GM23248 (cell line): ENCODE measurements at regions not wholly inside any gene's neighbourhood (a gene's known extent, or its start where the extent isn't known, plus 50 kb on each side); places are given as distances from the start of the nearest gene placed in this dataset.

Source experiments
- DNase-seq: peaks from one replicate; pipeline ENCODE4 v3.0.0-alpha.2; 2015
- H2AFZ ChIP-seq: fragments of 200-600 bp; sonication (generic); 2 replicates; pipeline ENCODE4 v1.6.1; 2016; ENCODE audit warnings: antibody characterized with exemption
- H3F3A ChIP-seq: fragments of 200-600 bp; sonication (generic); 2 replicates; pipeline ENCODE4 v1.6.1; 2016; ENCODE audit warnings: mild to moderate bottlenecking, antibody characterized with exemption, mixed run types; ENCODE audit not compliant: insufficient read depth
- H3K27ac ChIP-seq: fragments of 200-600 bp; sonication (generic); 2 replicates; pipeline ENCODE4 v1.5.1; 2016; ENCODE audit warnings: mild to moderate bottlenecking
- H3K27me3 ChIP-seq: fragments of 200-600 bp; sonication (generic); replicated peaks from 2 replicates; pipeline ENCODE4 v1.6.1; 2016; ENCODE audit warnings: mild to moderate bottlenecking; ENCODE audit not compliant: insufficient read depth
- H3K36me3 ChIP-seq: fragments of 200-600 bp; sonication (generic); 2 replicates; pipeline ENCODE4 v1.6.1; 2016; ENCODE audit warnings: low read depth, mild to moderate bottlenecking
- H3K4me1 ChIP-seq: fragments of 200-600 bp; sonication (generic); 2 replicates; pipeline ENCODE4 v1.6.1; 2016; ENCODE audit warnings: mild to moderate bottlenecking; ENCODE audit not compliant: insufficient read depth
- H3K4me2 ChIP-seq: fragments of 200-600 bp; sonication (generic); one replicate; pipeline ENCODE4 v1.6.1; 2016; ENCODE audit warnings: mild to moderate bottlenecking; ENCODE audit not compliant: unreplicated experiment
- H3K4me3 ChIP-seq: fragments of 200-600 bp; sonication (generic); 2 replicates; pipeline ENCODE4 v1.5.1; 2016; ENCODE audit warnings: mild to moderate bottlenecking
- H3K79me2 ChIP-seq: fragments of 200-600 bp; sonication (generic); 2 replicates; pipeline ENCODE4 v1.6.1; 2016; ENCODE audit warnings: mild to moderate bottlenecking; ENCODE audit not compliant: insufficient read depth
- H3K9ac ChIP-seq: fragments of 200-600 bp; sonication (generic); 2 replicates; pipeline ENCODE4 v1.6.1; 2016; ENCODE audit warnings: mild to moderate bottlenecking
- H3K9me2 ChIP-seq: fragments of 200-600 bp; sonication (generic); 2 replicates; pipeline ENCODE4 v1.6.1; 2016; ENCODE audit warnings: mixed run types, mild to moderate bottlenecking, moderate library complexity; ENCODE audit not compliant: insufficient read depth
- H3K9me3 ChIP-seq: fragments of 200-600 bp; sonication (generic); one replicate; pipeline ENCODE4 v1.6.1; 2017; ENCODE audit warnings: low read depth
- H4K20me1 ChIP-seq: fragments of 200-600 bp; sonication (generic); 2 replicates; pipeline ENCODE4 v1.6.0; 2016; ENCODE audit not compliant: insufficient read depth
- EZH2 ChIP-seq: fragments of 200-600 bp; sonication (generic); IDR thresholded peaks from 2 replicates; pipeline ENCODE4 v1.6.1; 2018; ENCODE audit warnings: antibody characterized with exemption, mild to moderate bottlenecking; ENCODE audit not compliant: insufficient read depth, poor library complexity, severe bottlenecking
- EZH2phosphoT487 ChIP-seq: fragments of 200-600 bp; sonication (generic); IDR thresholded peaks from 2 replicates; pipeline ENCODE4 v1.6.1; 2018; ENCODE audit warnings: antibody characterized with exemption, moderate library complexity, mild to moderate bottlenecking, low read depth; ENCODE audit not compliant: insufficient read depth
- WGBS, 2 experiments: methylation state at CpG; one replicate each; pipeline ENCODE4 v1.1.6; 2015 to 2017; ENCODE audit warnings: low lambda C conversion rate in 2 of 2, low coverage in 1 of 2; ENCODE audit errors: missing lambda C conversion rate in 2 of 2; 5-methylcytosine and 5-hydroxymethylcytosine counted together
- in situ Hi-C: fragments of 300-500 bp; cut with MboI; formaldehyde crosslinking; loops from 2 replicates; pipeline ENCODE4 v1.15.0; 2020

- no peaks in the 10 kb centered on the region for H3K9me3 ChIP-seq
- H3K4me3 ChIP-seq = no peak overlapping the region
- TF ChIP-seq EZH2phosphoT487 = no peak
- no peak for TF ChIP-seq EZH2
- H4K20me1 ChIP-seq = no peaks in the 10 kb centered on the region
- H3K9ac ChIP-seq = no peak overlapping the region
- in situ Hi-C loops = no loop called here
- no peak overlapping the region for H2AFZ ChIP-seq
- WGBS, 2 experiments = 17 to 28% methylated on average over 2 of the region's 2 CpGs
- no peaks in the 10 kb centered on the region for H3K27me3 ChIP-seq
- H3K4me2 ChIP-seq = no peak overlapping the region
- no peaks in the 10 kb centered on the region for H3K36me3 ChIP-seq
- H3K4me1 ChIP-seq = no peaks in the 10 kb centered on the region
- no peak overlapping the region for H3K27ac ChIP-seq
- DNase-seq = no peak
- no peaks in the 10 kb centered on the region for H3F3A ChIP-seq
- H3K9me2 ChIP-seq = no peaks in the 10 kb centered on the region
- H3K79me2 ChIP-seq = no peaks in the 10 kb centered on the region
Measured at GRCh38 chr5:106418196-106418595, 1252.5 kb downstream of the EFNA5 start.

- Histone ChIP-seq H3K4me2 (no peak overlapping the region), H3K27me3 (no peaks in the 10 kb centered on the region), H4K20me1 (no peaks in the 10 kb centered on the region), H3K36me3 (no peaks in the 10 kb centered on the region), H3K9ac (no peak overlapping the region), H3K79me2 (no peaks in the 10 kb centered on the region), H3K27ac (no peak overlapping the region), H3F3A (no peaks in the 10 kb centered on the region), H3K4me3 (no peak overlapping the region), H3K9me2 (no peaks in the 10 kb centered on the region), H3K9me3 (no peaks in the 10 kb centered on the region), H3K4me1 (no peaks in the 10 kb centered on the region), H2AFZ (no peak overlapping the region)
- TF ChIP-seq EZH2phosphoT487 = no peak
- TF ChIP-seq EZH2 = no peak
- in situ Hi-C loops = no loop called here
- DNase-seq = no peak
- 84 to 88% methylated on average over 6 of the region's 6 CpGs for WGBS, 2 experiments
Measured at GRCh38 chr5:106417566-106417965, 1253.2 kb downstream of the EFNA5 start.

GRCh38 chr5:106417163-106417562, 1253.6 kb downstream of the EFNA5 start:
- 83 to 84% methylated on average over 22 of the region's 22 CpGs for WGBS, 2 experiments
- no peak overlapping the region for H3K4me3 ChIP-seq

GRCh38 chr5:106415541-106415940, 1255.2 kb downstream of the EFNA5 start:
- in situ Hi-C loops = no loop called here
- H3K27ac ChIP-seq = no peak overlapping the region

More at GRCh38 chr5:106417163-106417562, 1253.6 kb downstream of the EFNA5 start:
- H4K20me1 ChIP-seq = no peaks in the 10 kb centered on the region
- H3K27ac ChIP-seq = no peak overlapping the region
- TF ChIP-seq EZH2phosphoT487 = no peak
- no peak for TF ChIP-seq EZH2
- H3K9me3 ChIP-seq = no peaks in the 10 kb centered on the region
- H3K9me2 ChIP-seq = no peaks in the 10 kb centered on the region
- no peaks in the 10 kb centered on the region for H3K27me3 ChIP-seq
- H3K9ac ChIP-seq = no peak overlapping the region
- H3K79me2 ChIP-seq = no peaks in the 10 kb centered on the region
- H3K4me2 ChIP-seq = no peak overlapping the region
- H3K4me1 ChIP-seq = no peaks in the 10 kb centered on the region
- no peak for DNase-seq
- no peaks in the 10 kb centered on the region for H3K36me3 ChIP-seq
- no peaks in the 10 kb centered on the region for H3F3A ChIP-seq
- no peak overlapping the region for H2AFZ ChIP-seq
- in situ Hi-C loops = no loop called here

GRCh38 chr5:106414342-106414741, 1256.4 kb downstream of the EFNA5 start:
- no peak for DNase-seq
- in situ Hi-C loops = no loop called here
- H3F3A ChIP-seq = no peaks in the 10 kb centered on the region

More at GRCh38 chr5:106415541-106415940, 1255.2 kb downstream of the EFNA5 start:
- TF ChIP-seq EZH2 = no peak
- TF ChIP-seq EZH2phosphoT487 = no peak
- Histone ChIP-seq H3K4me2 (no peak overlapping the region), H3F3A (no peaks in the 10 kb centered on the region), H4K20me1 (no peaks in the 10 kb centered on the region), H3K79me2 (no peaks in the 10 kb centered on the region), H3K9ac (no peak overlapping the region), H3K9me3 (no peaks in the 10 kb centered on the region), H3K4me1 (no peaks in the 10 kb centered on the region), H2AFZ (no peak overlapping the region), H3K4me3 (no peak overlapping the region), H3K27me3 (no peaks in the 10 kb centered on the region), H3K9me2 (no peaks in the 10 kb centered on the region), H3K36me3 (no peaks in the 10 kb centered on the region)
- 0 to 3% methylated on average over 4 of the region's 4 CpGs for WGBS, 2 experiments
- DNase-seq = peak; percentile 57

More at GRCh38 chr5:106414342-106414741, 1256.4 kb downstream of the EFNA5 start:
- no peaks in the 10 kb centered on the region for H3K9me3 ChIP-seq
- WGBS, 2 experiments = 86 to 92% methylated on average over 2 of the region's 2 CpGs
- H2AFZ ChIP-seq = no peak overlapping the region
- H4K20me1 ChIP-seq = no peaks in the 10 kb centered on the region
- H3K27me3 ChIP-seq = no peaks in the 10 kb centered on the region
- no peak overlapping the region for H3K4me2 ChIP-seq
- no peak overlapping the region for H3K4me3 ChIP-seq
- H3K36me3 ChIP-seq = no peaks in the 10 kb centered on the region
- no peak overlapping the region for H3K27ac ChIP-seq
- no peak overlapping the region for H3K9ac ChIP-seq
- H3K79me2 ChIP-seq = no peaks in the 10 kb centered on the region
- no peaks in the 10 kb centered on the region for H3K4me1 ChIP-seq
- TF ChIP-seq EZH2phosphoT487 (no peak), EZH2 (no peak)
- H3K9me2 ChIP-seq = no peaks in the 10 kb centered on the region
